H9 (cell line): ENCODE measurements at regions not wholly inside any gene's neighbourhood (a gene's known extent, or its start where the extent isn't known, plus 50 kb on each side); places are given as distances from the start of the nearest gene placed in this dataset.

Experiments used
- DNase-seq: peaks from one replicate; pipeline ENCODE4 v3.0.0-alpha.2; 2017
- H2AFZ ChIP-seq: one replicate; pipeline ENCODE4 v1.6.1; 2013; ENCODE audit warnings: mild to moderate bottlenecking, low read length, control low read depth, moderate library complexity
- H2AK5ac ChIP-seq: 2 replicates; pipeline ENCODE4 v1.6.1; 2013; ENCODE audit warnings: low read length, control low read depth, mixed read lengths; ENCODE audit not compliant: insufficient read length
- H2BK120ac ChIP-seq: one replicate; pipeline ENCODE4 v1.6.1; 2013; ENCODE audit warnings: low read depth, mild to moderate bottlenecking, low read length, control low read depth, inconsistent platforms; ENCODE audit not compliant: poor library complexity, severe bottlenecking
- H2BK12ac ChIP-seq: 2 replicates; pipeline ENCODE4 v1.6.1; 2013; ENCODE audit warnings: low read length, control low read depth, mixed read lengths, low read depth; ENCODE audit not compliant: insufficient read length
- H2BK15ac ChIP-seq: 2 replicates; pipeline ENCODE4 v1.6.1; 2013; ENCODE audit warnings: low read depth, low read length, control low read depth
- H2BK20ac ChIP-seq: one replicate; pipeline ENCODE4 v1.6.1; 2013; ENCODE audit warnings: low read depth, mild to moderate bottlenecking, low read length, control low read depth, inconsistent platforms; ENCODE audit not compliant: poor library complexity, severe bottlenecking
- H2BK5ac ChIP-seq: 2 replicates; pipeline ENCODE4 v1.6.1; 2013; ENCODE audit warnings: low read length, control low read depth, mixed read lengths; ENCODE audit not compliant: insufficient read length
- H3K14ac ChIP-seq: 2 replicates; pipeline ENCODE4 v1.6.1; 2013; ENCODE audit warnings: low read length, control low read depth; ENCODE audit not compliant: insufficient read depth
- H3K18ac ChIP-seq: 2 replicates; pipeline ENCODE4 v1.6.1; 2013; ENCODE audit warnings: low read depth, mild to moderate bottlenecking, mixed read lengths, low read length, control low read depth; ENCODE audit not compliant: insufficient read length
- H3K23ac ChIP-seq: 2 replicates; pipeline ENCODE4 v1.6.1; 2013; ENCODE audit warnings: low read length, control low read depth, mixed read lengths, low read depth; ENCODE audit not compliant: insufficient read length
- H3K23me2 ChIP-seq: 2 replicates; pipeline ENCODE4 v1.6.1; 2013; ENCODE audit warnings: low read depth, mild to moderate bottlenecking, mixed read lengths, low read length, control low read depth; ENCODE audit not compliant: insufficient read length, poor library complexity, severe bottlenecking
- H3K27ac ChIP-seq: 2 replicates; pipeline ENCODE4 v1.5.1; 2013; ENCODE audit warnings: low read length, control low read depth, mixed read lengths, low read depth; ENCODE audit not compliant: insufficient read length
- H3K27me3 ChIP-seq: 2 replicates; pipeline ENCODE4 v1.6.1; 2013; ENCODE audit warnings: low read length, control low read depth, inconsistent platforms; ENCODE audit not compliant: insufficient read depth
- H3K4ac ChIP-seq: 2 replicates; pipeline ENCODE4 v1.6.1; 2013; ENCODE audit warnings: low read depth, mild to moderate bottlenecking, control low read depth, inconsistent platforms, low read length, moderate library complexity
- H3K4me1 ChIP-seq: 2 replicates; pipeline ENCODE4 v1.6.1; 2013; ENCODE audit warnings: low read length, control low read depth, inconsistent platforms; ENCODE audit not compliant: insufficient read depth
- H3K4me2 ChIP-seq: 2 replicates; pipeline ENCODE4 v1.6.1; 2013; ENCODE audit warnings: low read length, control low read depth, mixed read lengths; ENCODE audit not compliant: insufficient read length, insufficient read depth
- H3K56ac ChIP-seq: 2 replicates; pipeline ENCODE4 v1.6.1; 2013; ENCODE audit warnings: low read depth, mild to moderate bottlenecking, mixed read lengths, low read length, control low read depth; ENCODE audit not compliant: insufficient read length
- H3K79me1 ChIP-seq: 2 replicates; pipeline ENCODE4 v1.6.1; 2013; ENCODE audit warnings: low read depth, mild to moderate bottlenecking, moderate library complexity, low read length, control low read depth, inconsistent platforms; ENCODE audit not compliant: insufficient read depth, poor library complexity, severe bottlenecking
- H3K79me2 ChIP-seq: 2 replicates; pipeline ENCODE4 v1.6.1; 2013; ENCODE audit warnings: low read length, control low read depth, inconsistent platforms; ENCODE audit not compliant: insufficient read depth
- H3K9ac ChIP-seq: 2 replicates; pipeline ENCODE4 v1.6.1; 2013; ENCODE audit warnings: low read length, control low read depth, mixed read lengths; ENCODE audit not compliant: insufficient read length; ENCODE audit errors: extremely low read depth
- H3K9me3 ChIP-seq: one replicate; pipeline ENCODE4 v1.6.1; 2013; ENCODE audit warnings: low read depth, low read length, inconsistent platforms; ENCODE audit not compliant: control insufficient read depth
- H3T11ph ChIP-seq: one replicate; pipeline ENCODE4 v1.6.1; 2013; ENCODE audit warnings: mild to moderate bottlenecking, low read length, control low read depth, inconsistent platforms
- H4K20me1 ChIP-seq: one replicate; pipeline ENCODE4 v1.6.1; 2013; ENCODE audit not compliant: control insufficient read depth, insufficient read length, insufficient read depth
- H4K5ac ChIP-seq: 2 replicates; pipeline ENCODE4 v1.6.1; 2013; ENCODE audit warnings: low read depth, mild to moderate bottlenecking, mixed read lengths, low read length, control low read depth; ENCODE audit not compliant: insufficient read length
- H4K8ac ChIP-seq: replicated peaks from 2 replicates; pipeline ENCODE4 v1.6.1; 2013; ENCODE audit warnings: low read length, control low read depth, mixed read lengths, low read depth; ENCODE audit not compliant: insufficient read length
- H4K91ac ChIP-seq: 2 replicates; pipeline ENCODE4 v1.6.1; 2013; ENCODE audit warnings: low read depth, mild to moderate bottlenecking, moderate library complexity, mixed read lengths, low read length, control low read depth; ENCODE audit not compliant: insufficient read length
- H3K27ac Mint-ChIP-seq, 3 experiments: 2 replicates in 2 of 3; 3 replicates in 1 of 3; pipeline ENCODE4 v1.8.0; 2020 to 2021; ENCODE audit warnings: mixed read lengths in 3 of 3, mild to moderate bottlenecking in 1 of 3, moderate library complexity in 1 of 3
- H3K27me3 Mint-ChIP-seq: 2 replicates; pipeline ENCODE4 v1.8.0; 2021; ENCODE audit warnings: low read depth, mild to moderate bottlenecking, moderate library complexity, mixed read lengths
- H3K36me3 Mint-ChIP-seq, 3 experiments: 2 replicates in 2 of 3; 3 replicates in 1 of 3; pipeline ENCODE4 v1.8.0; 2020 to 2021; ENCODE audit warnings: low read depth in 3 of 3, mixed read lengths in 3 of 3; ENCODE audit not compliant: insufficient read depth in 1 of 3
- H3K4me1 Mint-ChIP-seq, 2 experiments: 2 replicates each; pipeline ENCODE4 v1.8.0; 2020; ENCODE audit warnings: mixed read lengths in 2 of 2
- H3K4me3 Mint-ChIP-seq, 2 experiments: 2 replicates in 1 of 2; 3 replicates in 1 of 2; pipeline ENCODE4 v1.8.0; 2020 to 2021; ENCODE audit warnings: mild to moderate bottlenecking in 2 of 2, mixed read lengths in 2 of 2, moderate library complexity in 1 of 2
- H3K9me3 Mint-ChIP-seq, 2 experiments: 2 replicates in 1 of 2; 3 replicates in 1 of 2; pipeline ENCODE4 v1.8.0; 2020; ENCODE audit warnings: mild to moderate bottlenecking in 2 of 2, mixed read lengths in 2 of 2, moderate library complexity in 1 of 2
- CTCF ChIP-seq: fragments of 200-600 bp; sonication (generic); conservative IDR thresholded peaks from 3 replicates; pipeline ENCODE4 v1.8.0; 2021; ENCODE audit warnings: antibody characterized with exemption, mild to moderate bottlenecking

- Histone ChIP-seq H2AFZ (no peak overlapping the region), H3K9ac (no peak overlapping the region), H3K9me3 (no peaks in the 10 kb centered on the region), H4K20me1 (no peaks in the 10 kb centered on the region), H3K79me1 (no peaks in the 10 kb centered on the region), H2BK120ac (no peak overlapping the region), H3K18ac (no peak overlapping the region), H2AK5ac (no peak overlapping the region), H3K4ac (no peak overlapping the region), H4K91ac (no peak overlapping the region), H2BK20ac (no peak overlapping the region), H3K56ac (no peak overlapping the region), H3K23ac (no peak overlapping the region), H3K4me2 (no peak overlapping the region), H2BK15ac (no peak overlapping the region), H3K23me2 (no peaks in the 10 kb centered on the region), H4K5ac (no peak overlapping the region), H3T11ph (no peak overlapping the region), H3K27ac (no peak overlapping the region), H2BK5ac (no peak overlapping the region), H4K8ac (no peak overlapping the region), H3K79me2 (no peaks in the 10 kb centered on the region), H2BK12ac (no peak overlapping the region), H3K14ac (no peak overlapping the region), H3K27me3 (no peaks in the 10 kb centered on the region), H3K4me1 (no peaks in the 10 kb centered on the region)
- Mint-ChIP-seq H3K4me1 (no peaks in the 10 kb centered on the region), H3K27me3 (no peaks in the 10 kb centered on the region), H3K36me3 (peaks cover 0 to 16% (median 0%) of the 10 kb centered on the region in 3 experiments; a peak in 2 of 7 replicates), H3K27ac (no peak overlapping the region), H3K9me3 (peaks cover 22 to 24% of the 10 kb centered on the region in 2 experiments), H3K4me3 (no peak overlapping the region)
- no peak for TF ChIP-seq CTCF
- no peak for DNase-seq
These were observed 240.1 kb upstream of the RXFP2 start for GRCh38 chr13:31499274-31499673.
